HEK293 (cell line): ENCODE measurements at regions not wholly inside any gene's neighbourhood (a gene's known extent, or its start where the extent isn't known, plus 50 kb on each side); places are given as distances from the start of the nearest gene placed in this dataset.

Experiments used
- SP2 ChIP-seq: fragments of 450-650 bp; formaldehyde crosslinking; IDR thresholded peaks from 2 replicates; pipeline ENCODE4 v1.5.1; 2016; ENCODE audit warnings: missing biosample characterization, missing genetic modification characterization
- ZNF121 ChIP-seq: fragments of 450-650 bp; formaldehyde crosslinking; IDR thresholded peaks from 2 replicates; pipeline ENCODE4 v1.5.1; 2016; ENCODE audit warnings: missing biosample characterization, missing genetic modification characterization
- ZNF629 ChIP-seq: fragments of 450-650 bp; formaldehyde crosslinking; IDR thresholded peaks from 2 replicates; pipeline ENCODE4 v1.5.1; 2017; ENCODE audit warnings: missing biosample characterization, missing genetic modification characterization
- ZNF843 ChIP-seq: fragments of 450-650 bp; formaldehyde crosslinking; IDR thresholded peaks from 2 replicates; pipeline ENCODE4 v1.5.1; 2016; ENCODE audit warnings: missing biosample characterization, missing genetic modification characterization
- ZSCAN23 ChIP-seq: fragments of 450-650 bp; formaldehyde crosslinking; IDR thresholded peaks from 2 replicates; pipeline ENCODE4 v1.5.1; 2016; ENCODE audit warnings: missing biosample characterization, missing genetic modification characterization
- TF ChIP-seq, protein P1 (sequence below): fragments of 450-650 bp; formaldehyde crosslinking; IDR thresholded peaks from 2 replicates; pipeline ENCODE4 v1.5.1; 2016; ENCODE audit warnings: missing biosample characterization, missing genetic modification characterization

DNA sequence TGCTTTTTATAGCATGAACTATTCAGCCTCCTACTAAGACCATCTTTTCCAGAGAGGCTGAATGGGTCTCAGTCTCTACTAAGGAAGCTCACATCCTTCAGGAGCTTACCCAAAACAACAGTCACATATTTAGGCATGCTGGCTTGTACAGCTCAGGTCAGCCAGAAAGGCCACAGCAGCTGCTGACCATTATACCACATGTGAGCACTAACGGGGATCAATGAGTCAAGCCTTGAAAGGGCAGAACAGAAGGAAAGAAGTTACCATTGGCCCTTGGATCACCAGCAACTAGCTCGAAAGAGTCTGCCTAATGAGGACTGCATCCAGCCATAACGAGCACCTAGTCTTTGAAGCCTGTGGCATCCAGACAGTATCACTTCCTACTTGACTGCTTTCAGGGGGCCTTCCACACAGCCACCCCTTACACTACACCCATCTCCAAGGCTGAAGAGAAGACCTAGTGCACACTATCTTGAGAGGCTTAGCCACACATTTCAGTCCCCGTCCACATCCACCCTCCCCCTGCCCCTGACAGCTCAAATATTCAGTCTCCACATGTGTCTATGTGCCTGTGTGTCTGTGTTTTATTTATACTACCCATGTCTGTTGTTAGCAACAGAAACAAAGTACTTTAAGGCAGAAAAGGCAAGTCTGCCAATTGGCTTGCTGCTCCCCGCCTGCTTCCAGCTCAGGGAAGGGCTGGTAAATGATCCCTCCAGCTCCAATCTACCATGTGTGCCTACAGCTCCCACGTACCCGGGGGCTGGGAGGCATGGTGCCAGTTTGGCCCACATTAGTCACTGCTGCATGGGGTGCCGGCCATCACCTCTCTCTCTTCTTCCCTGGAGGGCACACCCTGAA is 95.5 kb downstream of the RPL27A start:
- no peak for TF ChIP-seq ZNF843 (tag by site-specific recombination)
- no peak for TF ChIP-seq ZSCAN23 (tag by site-specific recombination)
- TF ChIP-seq, protein P1, sequence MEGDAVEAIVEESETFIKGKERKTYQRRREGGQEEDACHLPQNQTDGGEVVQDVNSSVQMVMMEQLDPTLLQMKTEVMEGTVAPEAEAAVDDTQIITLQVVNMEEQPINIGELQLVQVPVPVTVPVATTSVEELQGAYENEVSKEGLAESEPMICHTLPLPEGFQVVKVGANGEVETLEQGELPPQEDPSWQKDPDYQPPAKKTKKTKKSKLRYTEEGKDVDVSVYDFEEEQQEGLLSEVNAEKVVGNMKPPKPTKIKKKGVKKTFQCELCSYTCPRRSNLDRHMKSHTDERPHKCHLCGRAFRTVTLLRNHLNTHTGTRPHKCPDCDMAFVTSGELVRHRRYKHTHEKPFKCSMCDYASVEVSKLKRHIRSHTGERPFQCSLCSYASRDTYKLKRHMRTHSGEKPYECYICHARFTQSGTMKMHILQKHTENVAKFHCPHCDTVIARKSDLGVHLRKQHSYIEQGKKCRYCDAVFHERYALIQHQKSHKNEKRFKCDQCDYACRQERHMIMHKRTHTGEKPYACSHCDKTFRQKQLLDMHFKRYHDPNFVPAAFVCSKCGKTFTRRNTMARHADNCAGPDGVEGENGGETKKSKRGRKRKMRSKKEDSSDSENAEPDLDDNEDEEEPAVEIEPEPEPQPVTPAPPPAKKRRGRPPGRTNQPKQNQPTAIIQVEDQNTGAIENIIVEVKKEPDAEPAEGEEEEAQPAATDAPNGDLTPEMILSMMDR (tag by site-specific recombination), result no peak
- no peak for TF ChIP-seq ZNF121 (tag by site-specific recombination)
- no peak for TF ChIP-seq ZNF629 (tag by site-specific recombination)
- TF ChIP-seq SP2 (tag by site-specific recombination), result no peak
